NT2/D1 (cell line): ENCODE measurements at regions not wholly inside any gene's neighbourhood (a gene's known extent, or its start where the extent isn't known, plus 50 kb on each side); places are given as distances from the start of the nearest gene placed in this dataset.

Experiments
- DNase-seq: peaks from one replicate; pipeline ENCODE4 v3.0.0-alpha.2; 2011; ENCODE audit warnings: low read depth, low spot score
- H3K27me3 ChIP-seq: 2 replicates; pipeline ENCODE4 v1.6.0; 2011; ENCODE audit warnings: mild to moderate bottlenecking; ENCODE audit not compliant: insufficient read length, insufficient read depth
- H3K36me3 ChIP-seq: 2 replicates; pipeline ENCODE4 v1.6.1; 2011; ENCODE audit warnings: mild to moderate bottlenecking, low read length, mixed read lengths; ENCODE audit not compliant: insufficient read depth, insufficient read length
- H3K4me1 ChIP-seq: 2 replicates; pipeline ENCODE4 v1.5.1; 2011; ENCODE audit not compliant: insufficient read depth, insufficient read length
- H3K4me3 ChIP-seq: 2 replicates; pipeline ENCODE4 v1.5.1; 2011; ENCODE audit warnings: low read depth; ENCODE audit not compliant: insufficient read length
- H3K9ac ChIP-seq: 2 replicates; pipeline ENCODE4 v1.6.0; 2011; ENCODE audit warnings: low read depth; ENCODE audit not compliant: insufficient read length
- H3K9me3 ChIP-seq: 2 replicates; pipeline ENCODE4 v1.5.1; 2011; ENCODE audit warnings: mild to moderate bottlenecking, low read length; ENCODE audit not compliant: insufficient read depth
- SUZ12 ChIP-seq: IDR thresholded peaks from 2 replicates; pipeline ENCODE4 v1.6.1; 2011; ENCODE audit not compliant: insufficient read length, insufficient read depth; ENCODE audit errors: extremely low read depth
- YY1 ChIP-seq: IDR thresholded peaks from 2 replicates; pipeline ENCODE4 v1.6.1; 2011; ENCODE audit not compliant: insufficient read length, insufficient read depth
- ZNF274 ChIP-seq: IDR thresholded peaks from 2 replicates; pipeline ENCODE4 v1.6.1; 2011; ENCODE audit warnings: mild to moderate bottlenecking, low read depth, low read length

- no peaks in the 10 kb centered on the region for H3K36me3 ChIP-seq
- DNase-seq = no peak
- H3K9me3 ChIP-seq = no peaks in the 10 kb centered on the region
- no peak overlapping the region for H3K9ac ChIP-seq
- no peak for TF ChIP-seq YY1
- no peak for TF ChIP-seq ZNF274
- no peaks in the 10 kb centered on the region for H3K4me1 ChIP-seq
- no peak overlapping the region for H3K4me3 ChIP-seq
- H3K27me3 ChIP-seq = peaks cover 12% of the 10 kb centered on the region
These were observed 227.9 kb upstream of the ARGLU1 start for GRCh38 chr13:106795847-106796246.

- H3K4me1 ChIP-seq = no peaks in the 10 kb centered on the region
- TF ChIP-seq SUZ12 (no peak), YY1 (no peak), ZNF274 (no peak)
- peaks cover 8% of the 10 kb centered on the region for H3K27me3 ChIP-seq
- H3K36me3 ChIP-seq = no peaks in the 10 kb centered on the region
- H3K9me3 ChIP-seq = no peaks in the 10 kb centered on the region
- no peak overlapping the region for H3K4me3 ChIP-seq
- H3K9ac ChIP-seq = no peak overlapping the region
- DNase-seq = no peak
These were observed 226.2 kb upstream of the ARGLU1 start for GRCh38 chr13:106794117-106794516.

GRCh38 chr13:106789911-106790310 lies 222.0 kb upstream of the ARGLU1 start:
- H3K27me3 ChIP-seq = no peaks in the 10 kb centered on the region
- H3K4me3 ChIP-seq = no peak overlapping the region
- no peak overlapping the region for H3K9ac ChIP-seq
- TF ChIP-seq ZNF274 (no peak), YY1 (no peak), SUZ12 (no peak)
- H3K9me3 ChIP-seq = no peaks in the 10 kb centered on the region
- no peaks in the 10 kb centered on the region for H3K4me1 ChIP-seq
- no peak for DNase-seq
- no peaks in the 10 kb centered on the region for H3K36me3 ChIP-seq

- TF ChIP-seq YY1 (no peak), SUZ12 (no peak), ZNF274 (no peak)
- Histone ChIP-seq H3K9me3 (no peaks in the 10 kb centered on the region), H3K4me1 (no peaks in the 10 kb centered on the region), H3K9ac (no peak overlapping the region), H3K27me3 (no peaks in the 10 kb centered on the region), H3K36me3 (no peaks in the 10 kb centered on the region), H3K4me3 (no peak overlapping the region)
- no peak for DNase-seq
These were observed 218.1 kb upstream of the ARGLU1 start for GRCh38 chr13:106786006-106786563.

GRCh38 chr13:106774621-106775020 lies 206.7 kb upstream of the ARGLU1 start:
- Histone ChIP-seq H3K4me3 (no peak overlapping the region), H3K4me1 (no peaks in the 10 kb centered on the region), H3K27me3 (no peaks in the 10 kb centered on the region), H3K9me3 (no peaks in the 10 kb centered on the region), H3K9ac (no peak overlapping the region), H3K36me3 (no peaks in the 10 kb centered on the region)
- TF ChIP-seq SUZ12 (no peak), ZNF274 (no peak), YY1 (no peak)
- no peak for DNase-seq

- TF ChIP-seq SUZ12 (no peak), YY1 (no peak), ZNF274 (no peak)
- no peaks in the 10 kb centered on the region for H3K4me1 ChIP-seq
- no peak overlapping the region for H3K4me3 ChIP-seq
- DNase-seq = no peak
- no peak overlapping the region for H3K9ac ChIP-seq
- peaks cover 3% of the 10 kb centered on the region; the same call in 1 of the 2 replicates for H3K9me3 ChIP-seq
- no peaks in the 10 kb centered on the region for H3K36me3 ChIP-seq
- no peaks in the 10 kb centered on the region for H3K27me3 ChIP-seq
These were observed 204.2 kb upstream of the ARGLU1 start for GRCh38 chr13:106772006-106772601.

- H3K36me3 ChIP-seq = no peaks in the 10 kb centered on the region
- no peak for DNase-seq
- H3K9me3 ChIP-seq = peaks cover 6% of the 10 kb centered on the region; the same call in 1 of the 2 replicates
- no peak for TF ChIP-seq YY1
- no peak for TF ChIP-seq SUZ12
- no peak for TF ChIP-seq ZNF274
- H3K4me1 ChIP-seq = no peaks in the 10 kb centered on the region
- no peaks in the 10 kb centered on the region for H3K27me3 ChIP-seq
- H3K4me3 ChIP-seq = no peak overlapping the region
- H3K9ac ChIP-seq = no peak overlapping the region
These were observed 201.1 kb upstream of the ARGLU1 start for GRCh38 chr13:106768991-106769390.
